ENCODE measurements at regions not wholly inside any gene's neighbourhood (a gene's known extent, or its start where the extent isn't known, plus 50 kb on each side); places are given as distances from the start of the nearest gene placed in this dataset.
A peak's percentile ranks its signal among the peaks of the same experiment; 100 is the strongest.

- H3K27me3 Mint-ChIP-seq (ENCODE audit: unreplicated experiment) = no peaks in the 10 kb centered on the region
- DNase-seq = peak; percentile 40
- no peaks in the 10 kb centered on the region for H3K4me1 Mint-ChIP-seq (ENCODE audit: low read depth, unreplicated experiment)
- H3K9me3 Mint-ChIP-seq (ENCODE audit: unreplicated experiment) = no peaks in the 10 kb centered on the region
- no peak overlapping the region for H3K27ac Mint-ChIP-seq (ENCODE audit: unreplicated experiment)
- H3K4me3 Mint-ChIP-seq (ENCODE audit: unreplicated experiment) = no peak overlapping the region
- peaks cover 5% of the 10 kb centered on the region for H3K36me3 Mint-ChIP-seq (ENCODE audit: unreplicated experiment)
- TF ChIP-seq CTCF (IDR thresholded peaks at IDR 0.05; ENCODE audit: partially characterized antibody, unreplicated experiment) = peak; percentile 66
Measured at GRCh38 chr4:123564758-123565346, 168.3 kb downstream of the SPRY1 start.

- H3K9me3 Mint-ChIP-seq (ENCODE audit: unreplicated experiment) = no peaks in the 10 kb centered on the region
- no peak for DNase-seq
- no peak for TF ChIP-seq CTCF (IDR thresholded peaks at IDR 0.05; ENCODE audit: partially characterized antibody, unreplicated experiment)
- peaks cover 2% of the 10 kb centered on the region for H3K4me1 Mint-ChIP-seq (ENCODE audit: low read depth, unreplicated experiment)
- H3K4me3 Mint-ChIP-seq (ENCODE audit: unreplicated experiment) = no peak overlapping the region
- peaks cover 5% of the 10 kb centered on the region for H3K36me3 Mint-ChIP-seq (ENCODE audit: unreplicated experiment)
- no peak overlapping the region for H3K27ac Mint-ChIP-seq (ENCODE audit: unreplicated experiment)
- H3K27me3 Mint-ChIP-seq (ENCODE audit: unreplicated experiment) = no peaks in the 10 kb centered on the region
Measured at GRCh38 chr4:123568936-123569335, 172.3 kb downstream of the SPRY1 start.

GRCh38 chr4:123569541-123569940, 172.9 kb downstream of the SPRY1 start:
- no peaks in the 10 kb centered on the region for H3K27me3 Mint-ChIP-seq (ENCODE audit: unreplicated experiment)
- H3K9me3 Mint-ChIP-seq (ENCODE audit: unreplicated experiment) = no peaks in the 10 kb centered on the region
- no peak for DNase-seq
- no peak overlapping the region for H3K4me3 Mint-ChIP-seq (ENCODE audit: unreplicated experiment)
- no peak overlapping the region for H3K27ac Mint-ChIP-seq (ENCODE audit: unreplicated experiment)
- peaks cover 2% of the 10 kb centered on the region for H3K4me1 Mint-ChIP-seq (ENCODE audit: low read depth, unreplicated experiment)
- H3K36me3 Mint-ChIP-seq (ENCODE audit: unreplicated experiment) = peaks cover 5% of the 10 kb centered on the region
- TF ChIP-seq CTCF (IDR thresholded peaks at IDR 0.05; ENCODE audit: partially characterized antibody, unreplicated experiment) = no peak

- Mint-ChIP-seq H3K4me1 (ENCODE audit: low read depth, unreplicated experiment) (peaks cover 2% of the 10 kb centered on the region), H3K36me3 (ENCODE audit: unreplicated experiment) (no peaks in the 10 kb centered on the region), H3K27me3 (ENCODE audit: unreplicated experiment) (no peaks in the 10 kb centered on the region), H3K9me3 (ENCODE audit: unreplicated experiment) (peaks cover under 1% of the 10 kb centered on the region), H3K27ac (ENCODE audit: unreplicated experiment) (no peak overlapping the region), H3K4me3 (ENCODE audit: unreplicated experiment) (no peak overlapping the region)
- no peak for TF ChIP-seq CTCF (IDR thresholded peaks at IDR 0.05; ENCODE audit: partially characterized antibody, unreplicated experiment)
- DNase-seq = no peak
Measured at GRCh38 chr4:123573866-123574508, 177.4 kb downstream of the SPRY1 start.

- no peak for TF ChIP-seq CTCF (IDR thresholded peaks at IDR 0.05; ENCODE audit: partially characterized antibody, unreplicated experiment)
- Mint-ChIP-seq H3K9me3 (ENCODE audit: unreplicated experiment) (peaks cover 4% of the 10 kb centered on the region), H3K36me3 (ENCODE audit: unreplicated experiment) (peaks cover under 1% of the 10 kb centered on the region), H3K27ac (ENCODE audit: unreplicated experiment) (no peak overlapping the region), H3K4me1 (ENCODE audit: low read depth, unreplicated experiment) (peaks cover 2% of the 10 kb centered on the region), H3K4me3 (ENCODE audit: unreplicated experiment) (no peak overlapping the region), H3K27me3 (ENCODE audit: unreplicated experiment) (no peaks in the 10 kb centered on the region)
- DNase-seq = no peak
Measured at GRCh38 chr4:123575291-123575690, 178.7 kb downstream of the SPRY1 start.

Data from glutamatergic neuron (in vitro differentiated cells).